ENCODE measurements at regions not wholly inside any gene's neighbourhood (a gene's known extent, or its start where the extent isn't known, plus 50 kb on each side); places are given as distances from the start of the nearest gene placed in this dataset.

- no peak for TF ChIP-seq JUN (IDR thresholded peaks at IDR 0.05; ENCODE audit: borderline replicate concordance, insufficient read depth, insufficient read length, low read depth)
- no peak for TF ChIP-seq EZH2 (IDR thresholded peaks at IDR 0.05; ENCODE audit: borderline replicate concordance, low read depth, low read length, severe bottlenecking)
These were observed 115.2 kb upstream of the OTUD4 start for GRCh38 chr4:145295547-145295946.

Measured in endothelial cell of umbilical vein (primary cell).